ENCODE measurements at regions not wholly inside any gene's neighbourhood (a gene's known extent, or its start where the extent isn't known, plus 50 kb on each side); places are given as distances from the start of the nearest gene placed in this dataset.
A peak's percentile ranks its signal among the peaks of the same experiment; 100 is the strongest.
"Not testable (repeated sequence)": the region's sequence is repeated elsewhere in the genome, so short reads cannot be mapped to it uniquely, and the experiment has no call there.

- ATAC-seq, result no peak
- intact Hi-C loops (cut with DNase I), result no loop called here
- no peak for DNase-seq (ENCODE audit: missing footprints)
These were observed 695.4 kb upstream of the POM121L12 start for GRCh38 chr7:52340067-52340466.

GRCh38 chr7:52328328-52328727 is 707.1 kb upstream of the POM121L12 start:
- ATAC-seq; DNase-seq (ENCODE audit: missing footprints); intact Hi-C loops (cut with DNase I): not testable (repeated sequence)

GRCh38 chr7:52325237-52325636 is 710.2 kb upstream of the POM121L12 start:
- intact Hi-C loops (cut with DNase I), result no loop called here
- ATAC-seq, result no peak
- DNase-seq (ENCODE audit: missing footprints), result no peak

- DNase-seq (ENCODE audit: missing footprints) (no peak), ATAC-seq (no peak)
- intact Hi-C loops (cut with DNase I), result no loop called here
These were observed 712.2 kb upstream of the POM121L12 start for GRCh38 chr7:52323202-52323746.

- intact Hi-C loops (cut with DNase I), result no loop called here
- ATAC-seq (no peak), DNase-seq (ENCODE audit: missing footprints) (no peak)
These were observed 714.8 kb upstream of the POM121L12 start for GRCh38 chr7:52320610-52321009.

- DNase-seq (ENCODE audit: missing footprints) (no peak), ATAC-seq (no peak)
- intact Hi-C loops (cut with DNase I), result no loop called here
These were observed 717.5 kb upstream of the POM121L12 start for GRCh38 chr7:52317921-52318320.

GRCh38 chr7:52311886-52312285 is 723.5 kb upstream of the POM121L12 start:
- DNase-seq (ENCODE audit: missing footprints), result no peak
- intact Hi-C loops (cut with DNase I), result no loop called here
- no peak for ATAC-seq

GRCh38 chr7:52309631-52310030 is 725.8 kb upstream of the POM121L12 start:
- no peak for DNase-seq (ENCODE audit: missing footprints)
- intact Hi-C loops (cut with DNase I), result no loop called here
- ATAC-seq, result no peak

GRCh38 chr7:52302765-52303520 is 732.5 kb upstream of the POM121L12 start:
- ATAC-seq, result no peak
- no peak for DNase-seq (ENCODE audit: missing footprints)
- intact Hi-C loops (cut with DNase I), result no loop called here

- no peak for DNase-seq (ENCODE audit: missing footprints)
- no peak for ATAC-seq
- intact Hi-C loops (cut with DNase I), result no loop called here
These were observed 738.3 kb upstream of the POM121L12 start for GRCh38 chr7:52297128-52297527.

- intact Hi-C loops (cut with DNase I), result no loop called here
- ATAC-seq (no peak), DNase-seq (ENCODE audit: missing footprints) (no peak)
These were observed 740.5 kb upstream of the POM121L12 start for GRCh38 chr7:52294942-52295341.

- no peak for ATAC-seq
- no peak for DNase-seq (ENCODE audit: missing footprints)
- intact Hi-C loops (cut with DNase I), result no loop called here
These were observed 746.2 kb upstream of the POM121L12 start for GRCh38 chr7:52289247-52289646.

- DNase-seq (ENCODE audit: missing footprints) (no peak), ATAC-seq (no peak)
- intact Hi-C loops (cut with DNase I), result no loop called here
These were observed 747.7 kb upstream of the POM121L12 start for GRCh38 chr7:52287698-52288097.

GRCh38 chr7:52285689-52286088 is 749.7 kb upstream of the POM121L12 start:
- DNase-seq (ENCODE audit: missing footprints) (no peak), ATAC-seq (no peak)
- intact Hi-C loops (cut with DNase I), result no loop called here

GRCh38 chr7:52283335-52283734 is 752.1 kb upstream of the POM121L12 start:
- no peak for DNase-seq (ENCODE audit: missing footprints)
- intact Hi-C loops (cut with DNase I), result no loop called here
- ATAC-seq, result no peak

GRCh38 chr7:52273685-52274610 is 761.5 kb upstream of the POM121L12 start:
- intact Hi-C loops (cut with DNase I), result no loop called here
- peak; percentile 16 for ATAC-seq
- DNase-seq (ENCODE audit: missing footprints), result no peak

GRCh38 chr7:52271703-52272102 is 763.7 kb upstream of the POM121L12 start:
- intact Hi-C loops (cut with DNase I), result no loop called here
- DNase-seq (ENCODE audit: missing footprints), result no peak
- ATAC-seq, result no peak

- intact Hi-C loops (cut with DNase I), result no loop called here
- ATAC-seq (no peak), DNase-seq (ENCODE audit: missing footprints) (no peak)
These were observed 765.1 kb upstream of the POM121L12 start for GRCh38 chr7:52270301-52270700.

- intact Hi-C loops (cut with DNase I), result no loop called here
These were observed 765.8 kb upstream of the POM121L12 start for GRCh38 chr7:52269669-52270068.

GRCh38 chr7:52261057-52261456 is 774.4 kb upstream of the POM121L12 start:
- DNase-seq (ENCODE audit: missing footprints) (no peak), ATAC-seq (no peak)
- intact Hi-C loops (cut with DNase I), result no loop called here

More at GRCh38 chr7:52269669-52270068, 765.8 kb upstream of the POM121L12 start:
- no peak for ATAC-seq
- no peak for DNase-seq (ENCODE audit: missing footprints)
